ENCODE measurements at regions not wholly inside any gene's neighbourhood (a gene's known extent, or its start where the extent isn't known, plus 50 kb on each side); places are given as distances from the start of the nearest gene placed in this dataset.

GRCh38 chr11:122023614-122024250 lies 92.3 kb downstream of the BLID start:
- TF ChIP-seq, protein P1, sequence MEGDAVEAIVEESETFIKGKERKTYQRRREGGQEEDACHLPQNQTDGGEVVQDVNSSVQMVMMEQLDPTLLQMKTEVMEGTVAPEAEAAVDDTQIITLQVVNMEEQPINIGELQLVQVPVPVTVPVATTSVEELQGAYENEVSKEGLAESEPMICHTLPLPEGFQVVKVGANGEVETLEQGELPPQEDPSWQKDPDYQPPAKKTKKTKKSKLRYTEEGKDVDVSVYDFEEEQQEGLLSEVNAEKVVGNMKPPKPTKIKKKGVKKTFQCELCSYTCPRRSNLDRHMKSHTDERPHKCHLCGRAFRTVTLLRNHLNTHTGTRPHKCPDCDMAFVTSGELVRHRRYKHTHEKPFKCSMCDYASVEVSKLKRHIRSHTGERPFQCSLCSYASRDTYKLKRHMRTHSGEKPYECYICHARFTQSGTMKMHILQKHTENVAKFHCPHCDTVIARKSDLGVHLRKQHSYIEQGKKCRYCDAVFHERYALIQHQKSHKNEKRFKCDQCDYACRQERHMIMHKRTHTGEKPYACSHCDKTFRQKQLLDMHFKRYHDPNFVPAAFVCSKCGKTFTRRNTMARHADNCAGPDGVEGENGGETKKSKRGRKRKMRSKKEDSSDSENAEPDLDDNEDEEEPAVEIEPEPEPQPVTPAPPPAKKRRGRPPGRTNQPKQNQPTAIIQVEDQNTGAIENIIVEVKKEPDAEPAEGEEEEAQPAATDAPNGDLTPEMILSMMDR (IDR thresholded peaks at IDR 0.05), result no peak
- TF ChIP-seq POLR2A (IDR thresholded peaks at IDR 0.05), result no peak

All from Peyer's patch (tissue), 4 donors.